ENCODE measurements at regions not wholly inside any gene's neighbourhood (a gene's known extent, or its start where the extent isn't known, plus 50 kb on each side); places are given as distances from the start of the nearest gene placed in this dataset.
"Not testable (repeated sequence)": the region's sequence is repeated elsewhere in the genome, so short reads cannot be mapped to it uniquely, and the experiment has no call there.

DNA sequence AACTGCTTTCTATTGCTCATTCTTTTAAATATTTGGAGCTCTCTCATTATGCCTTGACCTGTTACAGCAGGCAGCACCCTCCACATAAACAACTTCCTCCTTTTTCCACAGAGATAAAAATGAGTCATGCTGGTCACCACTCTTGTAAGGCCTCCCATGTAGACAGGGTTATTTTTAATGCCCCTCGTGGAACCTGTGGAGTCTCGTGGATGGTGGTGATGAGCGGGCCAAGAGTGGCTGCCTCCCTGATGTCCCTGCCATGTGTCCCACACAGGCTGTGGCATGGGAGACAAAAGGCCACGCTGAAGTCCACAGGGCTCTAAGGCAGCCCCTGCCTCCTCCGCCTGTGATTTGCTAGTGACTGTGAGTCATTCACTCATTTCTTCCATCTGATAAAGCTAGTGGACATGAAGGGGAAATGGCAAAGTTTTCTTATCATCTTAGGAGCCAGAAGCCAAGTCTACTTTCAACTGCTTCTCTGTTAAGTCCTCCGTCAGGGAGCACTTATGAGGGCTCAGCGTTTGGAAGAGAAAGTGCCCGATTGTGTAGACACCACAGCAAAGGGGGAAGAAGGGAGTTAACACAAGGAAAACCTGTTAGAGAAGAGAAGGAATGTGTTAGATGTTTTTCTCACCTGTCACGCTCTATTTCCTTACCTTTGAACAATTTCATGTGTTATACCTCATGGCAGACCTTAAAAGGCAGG lies 121.6 kb upstream of the FAT1 start:
- DNase-seq = no peak

- DNase-seq = no peak
Measured at GRCh38 chr4:186846426-186846825, 122.8 kb upstream of the FAT1 start.

DNA sequence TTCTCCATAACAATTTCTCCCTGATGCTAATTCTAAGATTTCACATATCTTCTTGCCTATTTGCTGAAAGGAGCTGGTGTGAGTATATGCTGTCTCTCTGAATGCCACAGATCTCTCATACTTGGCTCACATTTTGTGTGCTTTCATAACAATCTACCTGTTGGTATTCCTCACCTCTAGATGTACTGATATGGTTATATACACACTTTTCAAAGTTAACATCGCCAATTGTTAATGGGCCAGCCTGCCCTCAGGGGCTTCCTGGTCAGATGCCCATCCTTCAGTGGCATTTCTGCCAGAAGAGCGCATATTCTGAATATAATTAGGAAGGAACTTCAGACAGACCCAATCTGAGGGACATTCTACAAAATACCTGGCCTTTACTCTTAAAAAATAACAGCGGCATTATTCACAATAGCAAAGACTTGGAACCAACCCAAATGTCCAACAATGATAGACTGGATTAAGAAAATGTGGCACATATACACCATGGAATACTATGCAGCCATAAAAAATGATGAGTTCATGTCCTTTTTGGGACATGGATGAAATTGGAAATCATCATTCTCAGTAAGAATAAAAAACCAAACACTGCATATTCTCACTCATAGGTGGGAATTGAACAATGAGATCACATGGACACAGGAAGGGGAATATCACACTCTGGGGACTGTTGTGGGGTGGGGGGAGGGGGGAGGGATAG lies 123.9 kb upstream of the FAT1 start:
- DNase-seq = not testable (repeated sequence)

DNA sequence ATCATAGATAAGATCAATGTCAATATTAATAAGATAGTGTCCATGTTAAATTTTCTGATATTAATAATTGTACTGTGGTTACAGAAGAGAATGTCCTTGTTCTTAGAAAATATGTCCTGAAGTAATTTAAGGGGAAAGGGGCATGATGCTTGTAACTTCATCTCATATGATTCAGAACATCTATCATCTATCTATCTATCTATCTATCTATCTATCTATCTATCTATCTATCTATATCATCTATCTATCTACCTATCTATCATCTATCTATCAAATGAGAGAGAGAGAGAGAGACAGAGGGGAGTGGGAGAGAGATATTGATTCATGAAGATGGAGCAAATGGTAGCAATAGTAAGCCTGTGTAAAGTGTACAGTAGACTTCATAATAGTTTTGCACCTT lies 124.8 kb upstream of the FAT1 start:
- no peak for DNase-seq

GRCh38 chr4:186851291-186852072 lies 127.8 kb upstream of the FAT1 start:
- DNase-seq = no peak

DNA sequence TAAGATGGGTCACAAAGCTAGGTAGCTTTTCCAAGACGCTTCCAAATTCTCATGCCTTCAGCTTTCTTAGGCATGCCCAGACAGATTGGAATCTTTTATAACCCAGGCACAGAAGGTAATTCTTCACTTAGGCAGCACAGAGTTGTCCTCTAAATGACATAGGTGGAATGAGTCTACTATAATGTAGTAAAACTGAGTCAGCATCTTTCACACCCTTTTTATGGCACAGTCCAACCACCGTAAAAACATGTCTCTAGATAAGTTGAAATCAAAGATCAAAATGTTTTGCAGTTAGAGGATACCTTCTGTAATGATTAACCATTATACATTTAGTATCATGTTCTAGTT lies 128.4 kb upstream of the FAT1 start:
- DNase-seq = no peak

GRCh38 chr4:186852964-186853391 lies 129.3 kb upstream of the FAT1 start:
- no peak for DNase-seq

DNA sequence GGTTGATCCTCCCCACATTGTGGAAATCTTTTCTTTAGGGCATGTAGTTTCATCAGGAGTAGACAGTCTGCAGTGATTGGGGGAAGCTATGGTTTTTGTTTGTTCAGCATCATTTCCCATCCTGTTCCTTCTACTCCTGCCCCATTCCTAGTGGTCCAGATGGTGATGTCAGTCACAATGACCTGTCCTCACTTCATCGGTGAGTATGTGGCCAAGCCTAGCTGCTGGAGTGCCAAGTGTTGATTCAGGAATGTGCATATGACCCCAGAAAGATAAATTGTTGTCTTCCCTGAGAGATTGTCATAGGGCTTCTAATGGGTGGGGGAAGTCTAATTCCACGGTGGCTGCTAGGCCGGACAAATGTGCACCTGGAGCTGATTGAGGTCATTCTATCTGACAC lies 130.6 kb upstream of the FAT1 start:
- no peak for DNase-seq

DNA sequence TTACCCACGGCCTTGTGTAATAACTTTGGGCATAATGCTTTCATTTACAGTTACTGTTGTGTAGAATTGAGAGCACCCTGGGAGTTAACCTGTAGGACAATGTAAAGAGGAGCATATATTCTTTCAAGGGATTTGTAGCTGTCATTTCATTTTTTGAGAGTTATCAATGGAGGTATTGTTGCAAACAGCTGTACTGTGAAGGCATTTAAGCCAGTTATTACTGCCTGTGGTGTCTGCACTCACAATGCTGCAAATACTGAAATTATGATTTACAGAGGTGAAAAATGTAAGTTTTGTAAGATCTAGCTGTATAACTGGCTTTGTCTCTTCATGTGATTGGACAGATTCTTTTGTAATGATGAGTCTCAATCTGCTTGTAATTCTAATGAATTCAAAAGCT lies 131.5 kb upstream of the FAT1 start:
- DNase-seq = no peak

GRCh38 chr4:186857793-186858192 lies 134.1 kb upstream of the FAT1 start:
- DNase-seq = no peak

- no peak for DNase-seq
Measured at GRCh38 chr4:186858355-186858754, 134.7 kb upstream of the FAT1 start.

GRCh38 chr4:186859420-186859819 lies 135.8 kb upstream of the FAT1 start:
- DNase-seq = no peak

- DNase-seq = no peak
Measured at GRCh38 chr4:186861317-186861716, 137.7 kb upstream of the FAT1 start.

GRCh38 chr4:186871856-186872255 lies 148.2 kb upstream of the FAT1 start:
- DNase-seq = no peak

DNA sequence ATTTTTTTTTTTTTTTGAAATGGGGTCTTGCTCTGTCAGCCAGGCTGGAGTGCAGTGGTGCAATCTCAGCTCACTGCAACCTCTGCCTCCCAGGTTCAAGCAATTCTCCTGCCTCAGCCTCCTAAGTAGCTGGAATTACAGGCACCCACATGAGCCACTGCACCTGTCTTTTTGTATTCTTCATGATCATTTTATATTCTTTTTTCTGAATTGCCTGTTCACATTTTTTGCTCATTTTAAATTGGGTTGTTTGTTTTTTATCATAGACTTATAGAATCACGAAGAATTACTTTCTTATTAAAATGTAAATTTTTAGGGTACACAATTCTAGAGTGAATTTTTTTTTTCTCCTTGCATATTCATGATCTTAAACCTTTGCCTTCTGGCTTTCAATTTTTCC lies 149.4 kb upstream of the FAT1 start:
- DNase-seq = not testable (repeated sequence)

- no peak for DNase-seq
Measured at GRCh38 chr4:186875476-186875875, 151.8 kb upstream of the FAT1 start.

DNA sequence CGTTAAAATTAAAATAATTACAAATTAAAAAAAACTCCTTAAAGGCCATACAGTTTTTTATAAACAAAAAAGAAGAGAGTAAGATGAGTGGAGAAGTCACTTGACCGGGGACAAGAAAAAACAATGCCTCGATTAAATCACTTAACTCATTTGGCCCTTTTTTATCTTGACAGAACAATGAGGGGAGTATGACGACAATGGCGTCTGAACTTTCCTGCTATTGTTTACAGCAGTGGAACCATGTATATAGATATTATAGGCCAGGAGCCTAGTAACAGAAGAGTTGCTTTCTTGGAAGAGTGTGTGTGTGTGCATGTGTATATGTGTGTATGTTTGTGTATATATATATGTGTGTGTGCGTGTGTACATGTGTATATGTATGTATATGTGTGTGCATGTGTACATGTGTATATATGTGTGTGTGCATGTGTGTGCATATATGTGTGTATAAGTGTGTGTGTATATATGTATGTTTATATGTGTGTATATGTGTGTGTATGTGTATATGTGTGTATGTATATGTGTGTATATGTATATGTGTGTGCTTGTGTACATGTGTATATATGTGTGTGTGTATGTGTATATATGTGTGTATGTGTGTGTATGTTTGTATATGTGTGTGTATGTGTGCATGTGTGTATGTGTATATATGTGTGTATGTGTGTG lies 153.4 kb upstream of the FAT1 start:
- no peak for DNase-seq

- DNase-seq = no peak
Measured at GRCh38 chr4:186878203-186878776, 154.6 kb upstream of the FAT1 start.

- DNase-seq = no peak
Measured at GRCh38 chr4:186881521-186882220, 158.0 kb upstream of the FAT1 start.

- no peak for DNase-seq
Measured at GRCh38 chr4:186882293-186882692, 158.6 kb upstream of the FAT1 start.

GRCh38 chr4:186885289-186885688 lies 161.6 kb upstream of the FAT1 start:
- no peak for DNase-seq

Measured in amygdala (tissue), 56 donors.